ENCODE measurements at regions not wholly inside any gene's neighbourhood (a gene's known extent, or its start where the extent isn't known, plus 50 kb on each side); places are given as distances from the start of the nearest gene placed in this dataset.
"Not testable (repeated sequence)": the region's sequence is repeated elsewhere in the genome, so short reads cannot be mapped to it uniquely, and the experiment has no call there.

- TF ChIP-seq ZNF462 (CRISPR knock-in tag; IDR thresholded peaks at IDR 0.05) (no peak), STAT1 (IDR thresholded peaks at IDR 0.05; ENCODE audit: unreplicated experiment) (no peak), EZH2 (IDR thresholded peaks at IDR 0.05; ENCODE audit: low read depth, unreplicated experiment) (no peak), EZH2phosphoT487 (IDR thresholded peaks at IDR 0.05; ENCODE audit: unreplicated experiment) (no peak)
These were observed 54.0 kb upstream of the HECW1 start (continued) for GRCh38 chr7:43058271-43059066.

- peaks cover 17% of the 10 kb centered on the region for H3K4me1 Mint-ChIP-seq
- H2AFZ ChIP-seq, result peak overlapping the region; percentile 72; the same call in 1 of the 2 replicates
- not testable (repeated sequence) for H3K9me2 ChIP-seq (ENCODE audit: insufficient read depth); H3K27me3 Mint-ChIP-seq (ENCODE audit: insufficient read depth, low read depth, poor library complexity); H3K79me2 ChIP-seq (replicated peaks; ENCODE audit: insufficient read depth); H3K36me3 ChIP-seq (ENCODE audit: insufficient read depth); H3F3A ChIP-seq (replicated peaks; ENCODE audit: low read depth); H3K27me3 ChIP-seq (ENCODE audit: insufficient read depth); H3K36me3 Mint-ChIP-seq (ENCODE audit: low read depth); ATAC-seq; DNase-seq (ENCODE audit: low spot score); H4K20me1 ChIP-seq (replicated peaks; ENCODE audit: insufficient read depth)
- peaks cover 13% of the 10 kb centered on the region for H3K4me1 ChIP-seq (ENCODE audit: insufficient read depth)
- H3K4me3 ChIP-seq, result peak overlapping the region; percentile 45
- peak overlapping the region; percentile 76 for H3K4me2 ChIP-seq
- peak overlapping the region; percentile 63; the same call in 1 of the 2 replicates for H3K27ac ChIP-seq (ENCODE audit: low read depth)
- H3K4me3 Mint-ChIP-seq, result peak overlapping the region; percentile 49; the same call in 2 of the 3 replicates
- H3K9me3 Mint-ChIP-seq, result peaks cover 15% of the 10 kb centered on the region; the same call in 2 of the 3 replicates
- peak overlapping the region; percentile 95 for H3K27ac Mint-ChIP-seq
These were observed 53.3 kb upstream of the HECW1 start for GRCh38 chr7:43059067-43059600.
